Endothelial cell of umbilical vein (primary cell): ENCODE measurements at regions not wholly inside any gene's neighbourhood (a gene's known extent, or its start where the extent isn't known, plus 50 kb on each side); places are given as distances from the start of the nearest gene placed in this dataset.

ENCODE experiments used
- BruUV-seq: library from RNA; stranded (reverse); fragments of 400-500 nt; replicated peaks from 2 replicates; lab custom pipeline; 2021; lab: Mats Ljungman, UMichigan
- CTCF ChIA-PET: fragments of 300-600, 350-600 bp; sonication (Branson Sonifier 250); formaldehyde crosslinking; loops from one replicate; lab custom pipeline; 2021; ENCODE audit warnings: antibody characterized with exemption, inconsistent platforms; lab: Charles Lee
- POLR2A ChIA-PET: fragments of 300-600, 350-600 bp; sonication (Branson Sonifier 250); formaldehyde crosslinking; loops from one replicate; lab custom pipeline; 2021; ENCODE audit warnings: antibody characterized with exemption, inconsistent platforms; lab: Charles Lee
- DNase-seq: peaks from one replicate; pipeline ENCODE4 v3.0.0-alpha.2; 2011; ENCODE audit warnings: low read depth, low spot score
- FAIRE-seq: peaks from 2 replicates; lab custom pipeline; 2011; peaks lifted over from hg19 to GRCh38; lab: Jason Lieb, UNC
- H2AFZ ChIP-seq: 2 replicates; pipeline ENCODE4 v1.6.0; 2012; ENCODE audit warnings: low read depth, low read length, control low read depth, inconsistent platforms
- H3K27ac ChIP-seq: 2 replicates; pipeline ENCODE4 v1.5.1; 2011; ENCODE audit warnings: low read depth, mild to moderate bottlenecking, control low read depth, low read length, moderate library complexity; ENCODE audit not compliant: insufficient read depth
- H3K27me3 ChIP-seq, 2 experiments: 2 replicates each; pipeline versions ENCODE4 v1.6.0 to v1.6.1; 2011; ENCODE audit warnings: low read length in 2 of 2, mixed read lengths in 1 of 2; ENCODE audit not compliant: control insufficient read depth in 2 of 2, insufficient read depth in 2 of 2
- H3K36me3 ChIP-seq, 2 experiments: 2 replicates in 1 of 2; 3 replicates in 1 of 2; pipeline ENCODE4 v1.5.1; 2011; ENCODE audit warnings: low read length in 2 of 2, mild to moderate bottlenecking in 1 of 2, moderate library complexity in 1 of 2; ENCODE audit not compliant: control insufficient read depth in 2 of 2, insufficient read depth in 2 of 2; ENCODE audit errors: extremely low read depth in 1 of 2
- H3K4me1 ChIP-seq: 3 replicates; pipeline ENCODE4 v1.5.1; 2011; ENCODE audit warnings: mild to moderate bottlenecking, low read length; ENCODE audit not compliant: control insufficient read depth, insufficient read depth; ENCODE audit errors: extremely low read depth
- H3K4me2 ChIP-seq: 2 replicates; pipeline ENCODE4 v1.6.1; 2011; ENCODE audit warnings: low read length, control low read depth, mixed read lengths; ENCODE audit not compliant: insufficient read depth
- H3K4me3 ChIP-seq, 3 experiments: fragments of 200-600 bp in 1 of 3; sonication (generic), shearing (Covaris generic) in 1 of 3; replicated peaks in 1 of 3; 2 replicates each; pipeline ENCODE4 v1.5.1; 2011 to 2016; ENCODE audit warnings: control low read depth in 3 of 3, low read length in 3 of 3, mild to moderate bottlenecking in 2 of 3, inconsistent platforms in 1 of 3, low read depth in 1 of 3, moderate library complexity in 1 of 3; ENCODE audit not compliant: insufficient read depth in 1 of 3
- H3K79me2 ChIP-seq: 2 replicates; pipeline ENCODE4 v1.6.0; 2012; ENCODE audit warnings: low read length, inconsistent platforms; ENCODE audit not compliant: control insufficient read depth, insufficient read depth
- H3K9ac ChIP-seq: replicated peaks from 2 replicates; pipeline ENCODE3; 2011; ENCODE audit warnings: low read length, control low read depth; ENCODE audit not compliant: insufficient read depth; ENCODE audit errors: extremely low read depth
- H3K9me1 ChIP-seq: replicated peaks from 3 replicates; pipeline ENCODE4 v1.6.0; 2011; ENCODE audit warnings: mild to moderate bottlenecking, low read length; ENCODE audit not compliant: control insufficient read depth, insufficient read depth; ENCODE audit errors: extremely low read depth
- H3K9me3 ChIP-seq: replicated peaks from 2 replicates; pipeline ENCODE4 v1.5.1; 2012; ENCODE audit warnings: low read length, inconsistent platforms; ENCODE audit not compliant: control insufficient read depth, insufficient read depth
- H4K20me1 ChIP-seq: replicated peaks from 2 replicates; pipeline ENCODE3; 2011; ENCODE audit warnings: mild to moderate bottlenecking, low read length; ENCODE audit not compliant: control insufficient read depth, insufficient read depth; ENCODE audit errors: extremely low read depth
- EZH2 ChIP-seq: IDR thresholded peaks from 2 replicates; pipeline ENCODE4 v1.6.1; 2012; ENCODE audit warnings: borderline replicate concordance, low read depth, mild to moderate bottlenecking, moderate library complexity, low read length, inconsistent platforms; ENCODE audit not compliant: severe bottlenecking
- FOS ChIP-seq: IDR thresholded peaks from 2 replicates; pipeline ENCODE4 v1.6.1; 2011; ENCODE audit warnings: mild to moderate bottlenecking, low read length, moderate library complexity, borderline replicate concordance; ENCODE audit not compliant: insufficient read depth
- JUN ChIP-seq: IDR thresholded peaks from 2 replicates; pipeline ENCODE4 v1.6.1; 2011; ENCODE audit warnings: borderline replicate concordance, low read depth; ENCODE audit not compliant: insufficient read length, insufficient read depth
- MYC ChIP-seq: IDR thresholded peaks from one replicate; pipeline ENCODE4 v1.6.1; 2011; ENCODE audit warnings: mild to moderate bottlenecking, low read depth, low read length
- POLR2A ChIP-seq: IDR thresholded peaks from 2 replicates; pipeline ENCODE4 v1.6.1; 2012; ENCODE audit warnings: low read depth, mild to moderate bottlenecking, control low read depth, low read length
- POLR2AphosphoS5 ChIP-seq: IDR thresholded peaks from 2 replicates; pipeline ENCODE4 v1.6.1; 2012; ENCODE audit warnings: low read depth, mild to moderate bottlenecking, control low read depth, low read length, moderate library complexity; ENCODE audit not compliant: insufficient read depth
- dilution Hi-C: fragments of 300-500 bp; cut with MboI; formaldehyde crosslinking; loops from one replicate; pipeline ENCODE4 v1.15.0; 2019; ENCODE audit warnings: low sequenced_read_pairs; ENCODE audit not compliant: extremely low pct_ligation_motif_present
- intact Hi-C: fragments of 100-400 bp; cut with micrococcal nuclease; formaldehyde crosslinking; loops from one replicate; pipeline ENCODE4 v1.10.0; 2022
- TF ChIP-seq, protein P1 (sequence below), 2 donors: IDR thresholded peaks; 1 replicate in 1 of 2; 2 replicates in 1 of 2; pipeline ENCODE4 v1.5.1; 2011; ENCODE audit warnings: low read length in 2 of 2, mild to moderate bottlenecking in 2 of 2, moderate library complexity in 2 of 2, control low read depth in 1 of 2, inconsistent platforms in 1 of 2, low read depth in 1 of 2; ENCODE audit not compliant: insufficient read depth in 1 of 2; ENCODE audit errors: extremely low read depth in 1 of 2
- TF ChIP-seq, protein P2 (sequence below): IDR thresholded peaks from 2 replicates; pipeline ENCODE4 v1.6.1; 2011; ENCODE audit not compliant: insufficient read depth, insufficient read length

DNA sequence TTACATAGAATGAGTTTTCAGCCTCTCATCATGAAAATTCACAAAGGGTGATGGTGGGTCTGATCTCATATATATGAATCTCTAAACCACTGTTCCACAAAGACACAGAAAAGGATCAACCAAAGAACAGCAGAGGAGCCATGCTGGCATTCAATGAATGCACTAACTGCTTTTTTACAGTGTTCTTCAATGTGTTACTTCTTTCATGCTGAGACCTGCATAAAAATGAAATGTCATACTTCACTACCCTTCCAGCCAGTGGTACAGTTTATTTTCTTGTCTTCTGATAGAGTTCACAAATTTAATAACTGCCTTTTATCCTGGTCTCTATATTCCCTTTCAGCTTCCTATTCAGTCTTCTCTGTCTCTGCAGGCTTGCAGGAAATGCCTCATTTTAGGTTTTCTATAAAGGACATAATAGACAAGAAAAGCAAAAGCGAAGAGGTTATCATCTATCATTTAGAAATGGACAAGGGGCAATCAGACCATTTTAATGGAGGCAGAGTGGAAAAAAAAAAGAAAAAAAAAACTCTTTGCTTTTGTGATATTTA lies 836.7 kb upstream of the FOXG1 start:
- CTCF ChIA-PET: no interaction called here
- Histone ChIP-seq H3K9me3 (no peaks in the 10 kb centered on the region), H3K27me3 (no peaks in the 10 kb centered on the region), H3K4me1 (no peaks in the 10 kb centered on the region), H3K27ac (no peak overlapping the region), H3K4me3 (no peak overlapping the region), H4K20me1 (no peaks in the 10 kb centered on the region), H3K9ac (no peak overlapping the region), H3K36me3 (no peaks in the 10 kb centered on the region), H3K9me1 (no peaks in the 10 kb centered on the region), H2AFZ (no peak overlapping the region), H3K79me2 (no peaks in the 10 kb centered on the region), H3K4me2 (no peak overlapping the region)
- BruUV-seq: no TSS peak
- dilution Hi-C loops (no loop called here), intact Hi-C loops (no loop called here)
- FAIRE-seq (no peak), DNase-seq (no peak)
- TF ChIP-seq, protein P1, sequence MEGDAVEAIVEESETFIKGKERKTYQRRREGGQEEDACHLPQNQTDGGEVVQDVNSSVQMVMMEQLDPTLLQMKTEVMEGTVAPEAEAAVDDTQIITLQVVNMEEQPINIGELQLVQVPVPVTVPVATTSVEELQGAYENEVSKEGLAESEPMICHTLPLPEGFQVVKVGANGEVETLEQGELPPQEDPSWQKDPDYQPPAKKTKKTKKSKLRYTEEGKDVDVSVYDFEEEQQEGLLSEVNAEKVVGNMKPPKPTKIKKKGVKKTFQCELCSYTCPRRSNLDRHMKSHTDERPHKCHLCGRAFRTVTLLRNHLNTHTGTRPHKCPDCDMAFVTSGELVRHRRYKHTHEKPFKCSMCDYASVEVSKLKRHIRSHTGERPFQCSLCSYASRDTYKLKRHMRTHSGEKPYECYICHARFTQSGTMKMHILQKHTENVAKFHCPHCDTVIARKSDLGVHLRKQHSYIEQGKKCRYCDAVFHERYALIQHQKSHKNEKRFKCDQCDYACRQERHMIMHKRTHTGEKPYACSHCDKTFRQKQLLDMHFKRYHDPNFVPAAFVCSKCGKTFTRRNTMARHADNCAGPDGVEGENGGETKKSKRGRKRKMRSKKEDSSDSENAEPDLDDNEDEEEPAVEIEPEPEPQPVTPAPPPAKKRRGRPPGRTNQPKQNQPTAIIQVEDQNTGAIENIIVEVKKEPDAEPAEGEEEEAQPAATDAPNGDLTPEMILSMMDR (IDR thresholded peaks at IDR 0.05; ENCODE audit: extremely low read depth in 1 of 2, insufficient read depth in 1 of 2, low read depth in 1 of 2, low read length in 2 of 2): no peak
- no peak for TF ChIP-seq JUN
- TF ChIP-seq, protein P2, sequence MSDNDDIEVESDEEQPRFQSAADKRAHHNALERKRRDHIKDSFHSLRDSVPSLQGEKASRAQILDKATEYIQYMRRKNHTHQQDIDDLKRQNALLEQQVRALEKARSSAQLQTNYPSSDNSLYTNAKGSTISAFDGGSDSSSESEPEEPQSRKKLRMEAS: no peak
- POLR2A ChIA-PET: no interaction called here

DNA sequence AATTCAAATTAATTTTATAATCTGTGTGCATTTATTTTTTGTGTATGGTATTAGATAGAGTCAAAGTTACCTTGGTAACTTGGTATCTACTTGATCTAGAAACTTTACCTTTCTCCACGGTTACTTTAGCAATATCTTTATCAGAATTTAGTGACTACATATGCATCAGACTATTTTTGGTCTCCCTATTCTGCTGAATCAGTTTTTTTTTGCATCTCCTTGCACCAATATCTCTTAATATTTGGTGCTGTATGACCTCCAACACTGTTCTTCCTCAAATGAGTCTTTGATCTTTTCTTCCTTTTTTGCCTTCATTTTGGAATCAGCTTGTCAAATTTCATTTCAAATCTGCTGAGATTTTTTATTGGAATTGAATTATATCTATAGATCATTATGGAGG lies 828.2 kb upstream of the FOXG1 start:
- no peak for FAIRE-seq
- no peaks in the 10 kb centered on the region for H3K27me3 ChIP-seq
- H3K9me3 ChIP-seq: no peaks in the 10 kb centered on the region
- DNase-seq: no peak
- H2AFZ ChIP-seq: no peak overlapping the region
- POLR2A ChIA-PET: no interaction called here
- H3K4me2 ChIP-seq: no peak overlapping the region
- H3K36me3 ChIP-seq: no peaks in the 10 kb centered on the region
- no peak overlapping the region for H3K4me3 ChIP-seq
- no peaks in the 10 kb centered on the region for H3K4me1 ChIP-seq
- TF ChIP-seq POLR2A (no peak), MYC (no peak), POLR2AphosphoS5 (no peak), JUN (no peak), FOS (no peak), EZH2 (no peak)
- TF ChIP-seq, protein P1 (IDR thresholded peaks at IDR 0.05; ENCODE audit: extremely low read depth in 1 of 2, insufficient read depth in 1 of 2, low read depth in 1 of 2, low read length in 2 of 2): no peak
- TF ChIP-seq, protein P2: no peak
- CTCF ChIA-PET: no interaction called here
- intact Hi-C loops: no loop called here
- no peak overlapping the region for H3K9ac ChIP-seq
- no peak overlapping the region for H3K27ac ChIP-seq
- BruUV-seq: no TSS peak
- dilution Hi-C loops: no loop called here
- no peaks in the 10 kb centered on the region for H3K79me2 ChIP-seq
- H4K20me1 ChIP-seq: no peaks in the 10 kb centered on the region
- H3K9me1 ChIP-seq: no peaks in the 10 kb centered on the region
